ENCODE measurements at regions not wholly inside any gene's neighbourhood (a gene's known extent, or its start where the extent isn't known, plus 50 kb on each side); places are given as distances from the start of the nearest gene placed in this dataset.

- Histone ChIP-seq H3K27me3 (ENCODE audit: control insufficient read depth in 4 of 4, insufficient read depth in 4 of 4, low read length in 3 of 4) (peaks cover 0 to 3% (median 0%) of the 10 kb centered on the region in 4 donors), H3K4me1 (ENCODE audit: control insufficient read depth in 4 of 4, insufficient read depth in 4 of 4, low read length in 3 of 4) (no peaks in the 10 kb centered on the region), H3K4me3 (ENCODE audit: low read depth in 1 of 3, low read length in 3 of 3) (no peak overlapping the region), H3K9ac (ENCODE audit: low read depth in 1 of 2, low read length in 2 of 2) (no peak overlapping the region), H3K9me3 (ENCODE audit: control insufficient read depth in 4 of 4, low read length in 3 of 4) (no peaks in the 10 kb centered on the region), H3K36me3 (ENCODE audit: control insufficient read depth in 4 of 4, insufficient read depth in 3 of 4, low read depth in 1 of 4, low read length in 3 of 4) (no peaks in the 10 kb centered on the region), H3K27ac (ENCODE audit: low read depth in 1 of 2, low read length in 2 of 2) (no peak overlapping the region)
- DNase-seq (ENCODE audit: low spot score): no peak
- 38% methylated on average over 2 of the region's 2 CpGs for WGBS
- TF ChIP-seq SP1 (IDR thresholded peaks at IDR 0.05): no peak
- TF ChIP-seq, protein P1, sequence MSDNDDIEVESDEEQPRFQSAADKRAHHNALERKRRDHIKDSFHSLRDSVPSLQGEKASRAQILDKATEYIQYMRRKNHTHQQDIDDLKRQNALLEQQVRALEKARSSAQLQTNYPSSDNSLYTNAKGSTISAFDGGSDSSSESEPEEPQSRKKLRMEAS (IDR thresholded peaks at IDR 0.05): no peak
- TF ChIP-seq HNF4G (IDR thresholded peaks at IDR 0.05): no peak
- no peak for TF ChIP-seq FOXA1 (IDR thresholded peaks at IDR 0.05)
- TF ChIP-seq HNF4A (conservative IDR thresholded peaks at IDR 0.05): no peak
- TF ChIP-seq ATF3 (IDR thresholded peaks at IDR 0.05): no peak
- TF ChIP-seq, protein P2, sequence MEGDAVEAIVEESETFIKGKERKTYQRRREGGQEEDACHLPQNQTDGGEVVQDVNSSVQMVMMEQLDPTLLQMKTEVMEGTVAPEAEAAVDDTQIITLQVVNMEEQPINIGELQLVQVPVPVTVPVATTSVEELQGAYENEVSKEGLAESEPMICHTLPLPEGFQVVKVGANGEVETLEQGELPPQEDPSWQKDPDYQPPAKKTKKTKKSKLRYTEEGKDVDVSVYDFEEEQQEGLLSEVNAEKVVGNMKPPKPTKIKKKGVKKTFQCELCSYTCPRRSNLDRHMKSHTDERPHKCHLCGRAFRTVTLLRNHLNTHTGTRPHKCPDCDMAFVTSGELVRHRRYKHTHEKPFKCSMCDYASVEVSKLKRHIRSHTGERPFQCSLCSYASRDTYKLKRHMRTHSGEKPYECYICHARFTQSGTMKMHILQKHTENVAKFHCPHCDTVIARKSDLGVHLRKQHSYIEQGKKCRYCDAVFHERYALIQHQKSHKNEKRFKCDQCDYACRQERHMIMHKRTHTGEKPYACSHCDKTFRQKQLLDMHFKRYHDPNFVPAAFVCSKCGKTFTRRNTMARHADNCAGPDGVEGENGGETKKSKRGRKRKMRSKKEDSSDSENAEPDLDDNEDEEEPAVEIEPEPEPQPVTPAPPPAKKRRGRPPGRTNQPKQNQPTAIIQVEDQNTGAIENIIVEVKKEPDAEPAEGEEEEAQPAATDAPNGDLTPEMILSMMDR (IDR thresholded peaks at IDR 0.05; ENCODE audit: low read depth, low read length, missing input control): no peak
- no peak for TF ChIP-seq RAD21 (IDR thresholded peaks at IDR 0.05)
- TF ChIP-seq, protein P3, sequence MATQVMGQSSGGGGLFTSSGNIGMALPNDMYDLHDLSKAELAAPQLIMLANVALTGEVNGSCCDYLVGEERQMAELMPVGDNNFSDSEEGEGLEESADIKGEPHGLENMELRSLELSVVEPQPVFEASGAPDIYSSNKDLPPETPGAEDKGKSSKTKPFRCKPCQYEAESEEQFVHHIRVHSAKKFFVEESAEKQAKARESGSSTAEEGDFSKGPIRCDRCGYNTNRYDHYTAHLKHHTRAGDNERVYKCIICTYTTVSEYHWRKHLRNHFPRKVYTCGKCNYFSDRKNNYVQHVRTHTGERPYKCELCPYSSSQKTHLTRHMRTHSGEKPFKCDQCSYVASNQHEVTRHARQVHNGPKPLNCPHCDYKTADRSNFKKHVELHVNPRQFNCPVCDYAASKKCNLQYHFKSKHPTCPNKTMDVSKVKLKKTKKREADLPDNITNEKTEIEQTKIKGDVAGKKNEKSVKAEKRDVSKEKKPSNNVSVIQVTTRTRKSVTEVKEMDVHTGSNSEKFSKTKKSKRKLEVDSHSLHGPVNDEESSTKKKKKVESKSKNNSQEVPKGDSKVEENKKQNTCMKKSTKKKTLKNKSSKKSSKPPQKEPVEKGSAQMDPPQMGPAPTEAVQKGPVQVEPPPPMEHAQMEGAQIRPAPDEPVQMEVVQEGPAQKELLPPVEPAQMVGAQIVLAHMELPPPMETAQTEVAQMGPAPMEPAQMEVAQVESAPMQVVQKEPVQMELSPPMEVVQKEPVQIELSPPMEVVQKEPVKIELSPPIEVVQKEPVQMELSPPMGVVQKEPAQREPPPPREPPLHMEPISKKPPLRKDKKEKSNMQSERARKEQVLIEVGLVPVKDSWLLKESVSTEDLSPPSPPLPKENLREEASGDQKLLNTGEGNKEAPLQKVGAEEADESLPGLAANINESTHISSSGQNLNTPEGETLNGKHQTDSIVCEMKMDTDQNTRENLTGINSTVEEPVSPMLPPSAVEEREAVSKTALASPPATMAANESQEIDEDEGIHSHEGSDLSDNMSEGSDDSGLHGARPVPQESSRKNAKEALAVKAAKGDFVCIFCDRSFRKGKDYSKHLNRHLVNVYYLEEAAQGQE (IDR thresholded peaks at IDR 0.05): no peak
- no peak for TF ChIP-seq FOXA2 (IDR thresholded peaks at IDR 0.05)
Observed at GRCh38 chr7:31444196-31444595, 69.7 kb upstream of the ITPRID1 start.

- DNase-seq (ENCODE audit: low spot score): no peak
- no peaks in the 10 kb centered on the region for H3K4me1 ChIP-seq (ENCODE audit: control insufficient read depth in 4 of 4, insufficient read depth in 4 of 4, low read length in 3 of 4)
- peaks cover 0 to 3% (median 0%) of the 10 kb centered on the region in 4 donors for H3K27me3 ChIP-seq (ENCODE audit: control insufficient read depth in 4 of 4, insufficient read depth in 4 of 4, low read length in 3 of 4)
- no peaks in the 10 kb centered on the region for H3K9me3 ChIP-seq (ENCODE audit: control insufficient read depth in 4 of 4, low read length in 3 of 4)
- no peak overlapping the region for H3K27ac ChIP-seq (ENCODE audit: low read depth in 1 of 2, low read length in 2 of 2)
- WGBS: 80% methylated on average over 7 of the region's 7 CpGs
- no peak overlapping the region for H3K4me3 ChIP-seq (ENCODE audit: low read depth in 1 of 3, low read length in 3 of 3)
- H3K9ac ChIP-seq (ENCODE audit: low read depth in 1 of 2, low read length in 2 of 2): no peak overlapping the region
- no peak for TF ChIP-seq FOXA1 (IDR thresholded peaks at IDR 0.05)
- TF ChIP-seq YY1 (IDR thresholded peaks at IDR 0.05): no peak
- TF ChIP-seq FOXA2 (IDR thresholded peaks at IDR 0.05): no peak
- TF ChIP-seq RXRA (IDR thresholded peaks at IDR 0.05): no peak
- TF ChIP-seq, protein P4, sequence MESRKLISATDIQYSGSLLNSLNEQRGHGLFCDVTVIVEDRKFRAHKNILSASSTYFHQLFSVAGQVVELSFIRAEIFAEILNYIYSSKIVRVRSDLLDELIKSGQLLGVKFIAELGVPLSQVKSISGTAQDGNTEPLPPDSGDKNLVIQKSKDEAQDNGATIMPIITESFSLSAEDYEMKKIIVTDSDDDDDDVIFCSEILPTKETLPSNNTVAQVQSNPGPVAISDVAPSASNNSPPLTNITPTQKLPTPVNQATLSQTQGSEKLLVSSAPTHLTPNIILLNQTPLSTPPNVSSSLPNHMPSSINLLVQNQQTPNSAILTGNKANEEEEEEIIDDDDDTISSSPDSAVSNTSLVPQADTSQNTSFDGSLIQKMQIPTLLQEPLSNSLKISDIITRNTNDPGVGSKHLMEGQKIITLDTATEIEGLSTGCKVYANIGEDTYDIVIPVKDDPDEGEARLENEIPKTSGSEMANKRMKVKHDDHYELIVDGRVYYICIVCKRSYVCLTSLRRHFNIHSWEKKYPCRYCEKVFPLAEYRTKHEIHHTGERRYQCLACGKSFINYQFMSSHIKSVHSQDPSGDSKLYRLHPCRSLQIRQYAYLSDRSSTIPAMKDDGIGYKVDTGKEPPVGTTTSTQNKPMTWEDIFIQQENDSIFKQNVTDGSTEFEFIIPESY (IDR thresholded peaks at IDR 0.05): no peak
- no peak for TF ChIP-seq HNF4A (conservative IDR thresholded peaks at IDR 0.05)
- no peak for TF ChIP-seq ATF3 (IDR thresholded peaks at IDR 0.05)
- TF ChIP-seq NR2F2 (IDR thresholded peaks at IDR 0.05): no peak
- TF ChIP-seq HNF4G (IDR thresholded peaks at IDR 0.05): no peak
- H3K36me3 ChIP-seq (ENCODE audit: control insufficient read depth in 4 of 4, insufficient read depth in 3 of 4, low read depth in 1 of 4, low read length in 3 of 4): no peaks in the 10 kb centered on the region
Observed at GRCh38 chr7:31445686-31446355, 68.1 kb upstream of the ITPRID1 start.

Measured in liver (tissue), 8 donors.